GM21717 (cell line): ENCODE measurements at regions not wholly inside any gene's neighbourhood (a gene's known extent, or its start where the extent isn't known, plus 50 kb on each side); places are given as distances from the start of the nearest gene placed in this dataset.
"Not testable (repeated sequence)": the region's sequence is repeated elsewhere in the genome, so short reads cannot be mapped to it uniquely, and the experiment has no call there.

Experiments used
- ATAC-seq: cut with Tn5 transposase; IDR thresholded peaks from one replicate; pipeline ENCODE4 v1.9.1; 2021; ENCODE audit warnings: mild to moderate bottlenecking, moderate library complexity; ENCODE audit not compliant: unreplicated experiment

DNA sequence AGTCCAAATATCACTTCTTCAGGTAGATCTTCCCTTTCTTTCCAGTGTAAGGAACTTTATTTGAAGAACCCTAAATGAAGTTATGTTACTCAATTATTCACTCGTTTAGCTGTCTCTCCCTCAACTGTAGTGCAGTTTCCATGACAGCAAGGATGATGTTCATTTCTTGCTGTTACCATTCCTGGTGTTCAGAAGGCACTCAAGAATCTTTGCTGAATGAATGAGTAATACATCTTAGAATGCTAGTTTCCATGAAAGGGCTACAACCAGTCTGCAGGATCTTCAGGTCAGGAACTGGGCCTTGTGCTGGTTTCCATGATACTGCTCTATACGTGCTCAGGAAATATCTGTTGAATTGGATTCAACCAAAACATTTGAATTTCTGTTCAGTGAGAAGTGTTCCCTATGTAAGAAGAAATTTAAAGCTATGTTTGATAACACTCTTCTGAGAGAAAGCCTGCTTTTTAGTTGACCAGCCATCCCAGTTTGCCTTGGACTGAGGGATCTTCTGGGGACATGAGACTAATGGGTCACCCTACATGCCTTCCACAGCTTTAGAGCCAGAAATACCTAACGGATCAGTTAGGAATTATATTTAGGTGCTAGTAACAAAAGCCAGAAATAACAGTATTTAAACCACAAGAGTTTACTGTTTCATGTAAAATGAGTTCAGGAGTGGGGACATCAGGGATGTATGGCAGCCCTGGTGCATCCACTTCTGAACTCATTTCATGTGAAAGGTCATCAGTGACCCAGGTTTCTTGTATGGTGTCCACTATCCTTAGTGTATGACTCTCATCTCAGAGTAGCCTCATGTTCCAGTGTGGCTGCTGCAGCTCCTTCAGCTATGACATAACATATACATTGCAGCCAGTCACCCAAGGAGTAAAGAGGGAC lies 500.1 kb upstream of the SGCD start:
- no peak for ATAC-seq

DNA sequence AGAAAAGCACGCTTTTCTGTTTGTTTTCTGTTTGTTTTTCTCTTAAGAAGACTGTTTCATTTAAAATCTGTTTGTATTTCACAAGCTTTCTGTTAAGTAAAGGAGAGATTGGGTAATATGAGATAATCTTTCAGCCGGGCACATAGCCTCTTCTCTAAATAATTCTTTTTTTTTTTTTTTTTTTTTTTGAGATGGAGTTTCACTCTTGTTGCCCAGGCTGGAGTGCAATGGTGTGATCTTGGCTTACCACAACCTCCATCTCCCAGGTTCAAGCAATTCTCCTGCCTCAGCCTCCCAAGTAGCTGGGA lies 499.5 kb upstream of the SGCD start:
- not testable (repeated sequence) for ATAC-seq

- ATAC-seq, result peak; percentile 96
Observed at GRCh38 chr5:155827949-155828348, 499.0 kb upstream of the SGCD start.

GRCh38 chr5:155831491-155831890 lies 495.5 kb upstream of the SGCD start:
- no peak for ATAC-seq

- ATAC-seq, result no peak
Observed at GRCh38 chr5:155833287-155833686, 493.7 kb upstream of the SGCD start.

GRCh38 chr5:155834271-155834975 lies 492.5 kb upstream of the SGCD start:
- no peak for ATAC-seq

GRCh38 chr5:155836089-155836803 lies 490.7 kb upstream of the SGCD start:
- ATAC-seq, result no peak

DNA sequence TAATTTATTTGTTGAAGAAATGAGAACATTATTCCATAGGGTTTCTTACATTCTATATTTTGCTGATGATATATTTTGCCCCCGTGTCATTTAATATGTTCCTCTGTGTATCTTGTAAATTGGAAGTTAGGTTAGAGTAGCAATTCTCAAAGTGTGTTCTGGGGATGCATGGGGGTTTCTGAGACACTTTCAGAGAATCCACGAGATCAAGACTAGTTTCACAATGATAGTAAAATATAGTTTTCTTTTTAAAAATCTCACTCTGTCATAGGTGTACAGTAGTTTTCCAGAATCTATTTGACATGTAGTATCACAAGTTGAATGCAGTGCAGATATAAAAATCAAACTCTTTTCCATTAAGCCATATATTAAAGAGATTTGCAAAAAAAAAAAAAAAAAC lies 488.6 kb upstream of the SGCD start:
- no peak for ATAC-seq

DNA sequence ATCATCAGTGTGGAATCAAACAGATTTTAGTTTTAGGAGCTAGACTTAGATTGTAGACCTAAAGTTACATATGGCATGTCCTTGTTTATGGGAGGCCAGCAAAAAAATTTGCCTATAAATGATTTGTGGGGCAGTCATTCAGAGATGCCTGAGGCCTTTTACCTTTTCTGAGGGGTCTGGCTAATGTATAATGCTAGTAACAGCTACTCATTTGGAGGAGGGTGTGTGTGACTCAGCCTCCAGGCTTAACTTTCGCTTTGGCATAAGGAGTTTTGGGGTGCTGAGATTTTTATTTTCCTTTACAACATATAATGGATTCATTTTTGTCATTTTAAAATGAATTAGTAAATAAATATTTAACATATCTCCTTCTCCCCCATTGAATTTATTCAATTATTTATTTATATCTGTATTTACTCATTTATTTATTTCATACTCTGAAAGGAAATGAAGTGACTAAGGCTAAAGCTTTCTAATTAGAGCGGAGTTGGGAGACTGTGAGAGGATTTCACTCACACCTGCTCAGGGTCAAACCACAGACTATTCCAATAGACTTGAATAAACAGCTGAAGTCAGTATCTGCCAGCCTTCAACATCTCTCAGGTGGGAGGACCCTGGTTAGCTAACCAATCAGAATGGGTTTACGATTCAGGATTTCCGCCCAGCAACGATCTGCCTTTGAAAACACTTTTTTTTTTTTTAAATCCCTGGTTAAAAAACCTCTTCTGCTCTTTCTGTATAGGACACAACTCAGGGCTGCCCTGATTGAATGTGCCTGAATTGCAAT lies 487.5 kb upstream of the SGCD start:
- no peak for ATAC-seq

DNA sequence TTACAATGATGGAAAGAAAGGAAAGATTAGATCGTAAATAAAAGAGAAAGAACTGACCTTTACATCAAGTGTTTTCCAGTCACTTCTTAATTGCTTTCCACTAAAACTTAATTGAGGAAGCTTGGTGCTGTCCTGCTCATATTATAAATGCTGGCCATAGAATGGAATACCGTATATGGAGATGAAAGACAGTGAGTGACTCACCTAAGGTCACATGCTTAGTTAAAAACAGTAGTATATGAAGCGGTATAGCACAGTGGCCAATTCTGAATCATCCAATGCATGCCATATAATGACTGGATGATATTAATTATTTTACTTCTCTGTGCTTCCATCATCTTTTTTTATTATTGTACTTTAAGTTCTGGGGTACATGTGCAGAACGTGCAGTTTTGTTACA lies 482.4 kb upstream of the SGCD start:
- ATAC-seq, result no peak

GRCh38 chr5:155850370-155850769 lies 476.6 kb upstream of the SGCD start:
- ATAC-seq, result no peak

DNA sequence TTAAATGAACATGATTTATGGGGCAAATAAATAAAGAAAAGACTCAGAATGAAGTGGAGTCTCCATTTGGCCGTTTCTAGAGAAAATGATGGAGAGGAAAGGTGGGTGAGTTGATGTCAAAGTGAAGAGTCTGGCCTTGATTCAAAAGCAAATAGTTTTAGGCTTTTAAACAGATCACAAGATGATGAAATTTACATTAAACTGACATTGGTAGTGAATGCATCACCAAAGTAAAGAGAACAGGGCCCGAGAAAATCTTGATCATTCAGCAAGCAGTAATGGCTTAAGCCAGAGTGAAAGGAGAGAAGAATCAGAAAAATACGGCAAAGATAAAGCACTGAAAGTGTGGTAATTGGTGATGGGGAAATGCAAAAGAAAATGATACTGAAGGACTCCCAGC lies 460.0 kb upstream of the SGCD start:
- no peak for ATAC-seq

DNA sequence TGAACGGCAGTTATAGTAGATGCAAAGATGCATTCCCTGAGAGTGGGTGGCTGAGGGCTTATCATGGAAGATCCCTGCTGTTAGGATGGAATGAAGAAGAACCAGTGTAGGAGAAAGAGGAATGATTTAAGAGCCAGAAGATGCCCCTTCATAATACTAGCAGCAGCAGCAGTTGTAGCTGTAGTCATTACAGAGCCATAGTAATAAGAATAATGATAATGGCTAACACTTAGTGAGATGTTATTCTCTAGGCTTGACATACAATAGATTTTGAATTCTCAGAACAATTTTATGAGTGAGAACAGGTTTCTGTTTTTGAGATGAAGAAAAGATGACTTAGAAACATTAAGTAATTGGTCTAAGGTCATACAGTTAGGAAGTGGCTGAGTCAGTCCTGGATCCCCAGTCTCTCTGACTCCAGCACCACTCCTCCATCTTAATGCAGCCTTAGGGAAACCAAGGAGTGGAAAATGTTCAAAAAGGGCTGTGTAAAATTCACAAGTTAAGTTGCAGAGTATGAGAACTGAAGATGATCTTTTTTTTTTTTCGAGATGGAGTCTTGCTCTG lies 459.4 kb upstream of the SGCD start:
- ATAC-seq, result no peak

DNA sequence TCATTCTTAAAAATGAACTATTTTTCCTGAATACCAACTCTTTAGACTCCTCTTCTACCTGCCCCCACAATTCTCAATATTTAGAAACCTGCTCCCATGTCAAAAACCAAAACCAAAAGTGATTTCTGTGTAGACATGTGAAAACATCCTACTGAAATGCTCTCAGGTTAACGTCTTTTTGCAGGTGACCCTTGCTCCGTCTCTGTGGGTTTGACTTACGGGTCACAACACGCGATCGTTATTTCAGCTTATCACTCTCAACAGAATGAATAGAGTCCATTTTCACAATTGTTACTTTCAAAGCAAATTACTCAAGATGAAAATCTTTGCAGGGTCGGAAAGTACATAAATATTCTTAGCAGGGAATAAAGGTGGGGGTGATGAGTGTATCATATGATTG lies 456.3 kb upstream of the SGCD start:
- no peak for ATAC-seq

- no peak for ATAC-seq
Observed at GRCh38 chr5:155871623-155872022, 455.3 kb upstream of the SGCD start.

DNA sequence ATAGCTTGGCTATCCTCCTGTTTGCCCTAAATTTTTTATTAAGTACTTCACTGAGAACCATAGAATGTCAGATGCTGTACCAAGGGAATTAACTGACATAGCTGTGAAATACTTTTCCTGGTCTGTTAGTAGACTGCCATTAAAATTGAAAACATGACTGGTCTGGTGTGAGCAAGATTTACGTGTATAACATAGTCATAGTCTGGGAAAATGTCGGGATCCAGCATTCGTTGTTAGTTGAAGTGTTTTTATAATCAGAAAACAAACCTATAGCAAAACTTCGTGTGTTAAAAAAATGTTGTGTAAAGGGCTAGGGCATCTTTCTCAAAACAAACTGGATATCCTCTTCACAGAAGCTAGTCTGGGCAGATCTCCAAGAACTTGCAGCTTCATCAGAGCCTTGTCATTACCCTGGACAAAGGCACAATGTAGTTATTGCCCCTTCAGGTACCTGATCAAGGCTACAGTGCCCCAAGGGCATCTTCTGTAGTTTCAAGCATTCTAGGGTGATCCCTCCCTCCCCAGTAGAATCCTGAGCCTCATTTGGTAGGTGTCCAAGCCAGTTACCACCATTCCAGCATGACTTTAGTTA lies 454.2 kb upstream of the SGCD start:
- ATAC-seq, result no peak

DNA sequence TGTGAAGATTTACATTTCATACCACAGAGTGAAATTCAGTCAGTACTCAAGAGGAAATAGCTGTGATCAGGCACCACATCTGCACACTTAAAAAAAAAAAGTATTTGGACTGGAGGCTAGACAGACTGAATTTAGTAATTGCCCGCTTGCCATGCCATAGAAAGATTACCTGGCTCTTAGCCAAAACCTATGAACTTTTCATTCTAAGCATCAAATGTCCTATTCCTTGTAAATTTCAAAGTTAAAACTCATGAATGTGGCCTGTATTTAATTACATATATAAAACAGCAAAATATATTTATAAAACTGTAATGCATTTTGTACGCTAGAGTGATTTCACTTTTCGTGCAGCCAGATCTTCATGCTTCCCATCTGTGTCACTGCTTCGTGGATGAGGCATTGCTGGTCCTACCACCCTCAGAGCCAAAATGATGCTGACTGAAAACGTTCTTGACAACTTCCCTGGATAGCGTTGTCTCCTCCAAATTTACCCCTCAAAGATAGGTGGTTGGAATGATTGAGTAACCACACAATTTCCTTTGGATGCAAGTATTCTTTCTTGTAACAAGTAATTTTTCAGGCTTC lies 447.9 kb upstream of the SGCD start:
- no peak for ATAC-seq

- no peak for ATAC-seq
Observed at GRCh38 chr5:155884041-155884440, 442.9 kb upstream of the SGCD start.

GRCh38 chr5:155885199-155885598 lies 441.8 kb upstream of the SGCD start:
- ATAC-seq, result no peak
